HepG2 (cell line): ENCODE measurements at regions not wholly inside any gene's neighbourhood (a gene's known extent, or its start where the extent isn't known, plus 50 kb on each side); places are given as distances from the start of the nearest gene placed in this dataset.

ENCODE experiments used
- ATAC-seq: fragments of 200-7000 bp; cut with Tn5 transposase; 3 replicates; pipeline ENCODE4 v1.9.1; 2020; ENCODE audit warnings: mild to moderate bottlenecking, moderate library complexity
- BruUV-seq: library from RNA; stranded (reverse); fragments of 400-500 nt; replicated peaks from 2 replicates; lab custom pipeline; 2021; lab: Mats Ljungman, UMichigan
- CTCF ChIA-PET: fragments of 300-600 bp; formaldehyde crosslinking; extraction: SDS; loops from one replicate; lab custom pipeline; 2021; ENCODE audit warnings: low total read pairs, inconsistent platforms, low intra/inter-chr PET ratio; lab: Yijun Ruan, JAX
- POLR2A ChIA-PET: fragments of 350-600 bp; sonication (Branson Sonifier 250); formaldehyde crosslinking; loops from one replicate; lab custom pipeline; 2020; ENCODE audit warnings: antibody characterized with exemption, inconsistent platforms; lab: Yijun Ruan, JAX
- DNase-seq: peaks from one replicate; pipeline ENCODE4 v3.0.0-alpha.2; 2015; ENCODE audit warnings: low spot score
- FAIRE-seq: peaks from 3 replicates; lab custom pipeline; 2011; peaks lifted over from hg19 to GRCh38; lab: Jason Lieb, UNC
- H2AFZ ChIP-seq: one replicate; pipeline ENCODE4 v1.6.1; 2011; ENCODE audit warnings: low read length, inconsistent platforms
- H3K27ac ChIP-seq: fragments of 300-600 bp; 3 replicates; pipeline ENCODE4 v1.8.0; 2011; ENCODE audit warnings: mixed run types, mild to moderate bottlenecking, mixed read lengths, low read length, inconsistent platforms; ENCODE audit not compliant: insufficient read depth; ENCODE audit errors: extremely low read length
- H3K27me3 ChIP-seq, 2 experiments: fragments of 200-600 bp in 1 of 2; 2 replicates in 1 of 2; 3 replicates in 1 of 2; pipeline versions ENCODE4 v1.6.0 to v1.8.0; 2011; ENCODE audit warnings: low read length in 2 of 2, mild to moderate bottlenecking in 2 of 2, moderate library complexity in 2 of 2, inconsistent platforms in 1 of 2; ENCODE audit not compliant: insufficient read depth in 2 of 2, control insufficient read depth in 1 of 2
- H3K36me3 ChIP-seq, 2 experiments: fragments of 200-600 bp in 1 of 2; replicated peaks in 1 of 2; 2 replicates in 1 of 2; 3 replicates in 1 of 2; pipeline versions ENCODE4 v1.5.1 to v1.8.0; 2011; ENCODE audit warnings: low read length in 2 of 2, inconsistent platforms in 1 of 2; ENCODE audit not compliant: insufficient read depth in 2 of 2, control insufficient read depth in 1 of 2
- H3K4me1 ChIP-seq: 2 replicates; pipeline ENCODE4 v1.5.1; 2012; ENCODE audit warnings: low read length, inconsistent platforms; ENCODE audit not compliant: insufficient read depth
- H3K4me2 ChIP-seq: 2 replicates; pipeline ENCODE4 v1.6.0; 2011; ENCODE audit warnings: low read depth, low read length, inconsistent platforms
- H3K4me3 ChIP-seq, 3 experiments: fragments of 200-600 bp in 1 of 3; sonication (generic), shearing (Covaris generic) in 1 of 3; replicated peaks in 1 of 3; 2 replicates each; pipeline ENCODE4 v1.5.1; 2011 to 2016; ENCODE audit warnings: low read length in 3 of 3, inconsistent platforms in 2 of 3, low read depth in 2 of 3, mild to moderate bottlenecking in 2 of 3, control low read depth in 1 of 3, mixed read lengths in 1 of 3; ENCODE audit not compliant: insufficient read depth in 1 of 3
- H3K79me2 ChIP-seq: one replicate; pipeline ENCODE4 v1.6.1; 2011; ENCODE audit warnings: low read length, inconsistent platforms; ENCODE audit not compliant: insufficient read depth
- H3K9ac ChIP-seq: 2 replicates; pipeline ENCODE4 v1.6.0; 2011; ENCODE audit warnings: mild to moderate bottlenecking, low read depth, low read length, inconsistent platforms; ENCODE audit not compliant: insufficient read depth
- H3K9me3 ChIP-seq: 2 replicates; pipeline ENCODE4 v1.5.1; 2012; ENCODE audit warnings: mild to moderate bottlenecking, low read length
- H4K20me1 ChIP-seq: 2 replicates; pipeline ENCODE4 v1.6.0; 2011; ENCODE audit warnings: inconsistent platforms, mild to moderate bottlenecking, low read length, moderate library complexity; ENCODE audit not compliant: insufficient read depth
- HDAC2 ChIP-seq: sonication (generic); formaldehyde crosslinking; IDR thresholded peaks from 2 replicates; pipeline ENCODE4 v1.4.0; 2020; ENCODE audit warnings: missing genetic modification reagents
- IRF9 ChIP-seq: sonication (generic); formaldehyde crosslinking; IDR thresholded peaks from 2 replicates; pipeline ENCODE4 v1.8.0; 2022; ENCODE audit warnings: missing genetic modification reagents, mild to moderate bottlenecking, borderline replicate concordance
- MED8 ChIP-seq: sonication (generic); formaldehyde crosslinking; IDR thresholded peaks from 2 replicates; pipeline ENCODE4 v1.8.1; 2023; ENCODE audit warnings: mild to moderate bottlenecking, missing genetic modification reagents; ENCODE audit not compliant: insufficient replicate concordance
- PREB ChIP-seq: sonication (generic); formaldehyde crosslinking; IDR thresholded peaks from 2 replicates; pipeline ENCODE4 v1.4.0; 2020; ENCODE audit warnings: missing genetic modification reagents
- RERE ChIP-seq: IDR thresholded peaks from 2 replicates; pipeline ENCODE4 v1.6.1; 2016; ENCODE audit warnings: low read depth, missing genetic modification reagents, missing compliant biosample characterization
- YEATS2 ChIP-seq: sonication (generic); formaldehyde crosslinking; IDR thresholded peaks from 2 replicates; pipeline ENCODE4 v1.4.0; 2020; ENCODE audit warnings: missing genetic modification reagents, borderline replicate concordance
- ZNF614 ChIP-seq: IDR thresholded peaks from 2 replicates; pipeline ENCODE4 v1.6.1; 2018; ENCODE audit warnings: missing biosample characterization, missing genetic modification reagents, inconsistent platforms, borderline replicate concordance
- ZNF703 ChIP-seq: sonication (generic); formaldehyde crosslinking; IDR thresholded peaks from 2 replicates; pipeline ENCODE4 v1.5.1; 2020; ENCODE audit warnings: missing genetic modification reagents, mild to moderate bottlenecking, moderate library complexity, borderline replicate concordance
- ZSCAN12 ChIP-seq: sonication (generic); formaldehyde crosslinking; IDR thresholded peaks from 2 replicates; pipeline ENCODE4 v1.9.0; 2021; ENCODE audit warnings: mild to moderate bottlenecking, missing genetic modification reagents
- WGBS: methylation state at CpG from one replicate; pipeline ENCODE4 v1.1.6; 2017; ENCODE audit warnings: low lambda C conversion rate; 5-methylcytosine and 5-hydroxymethylcytosine counted together
- in situ Hi-C: cut with HindIII; loops from 2 replicates; pipeline ENCODE4 v1.10.0; 2017; ENCODE audit warnings: low pct_unique_long_range_greater_than_20kb; ENCODE audit not compliant: extremely low pct_ligation_motif_present
- intact Hi-C: fragments of 100-400 bp; cut with micrococcal nuclease; formaldehyde crosslinking; loops from one replicate; pipeline ENCODE4 v1.10.0; 2022; ENCODE audit not compliant: unreplicated experiment

GRCh38 chr21:38956521-38956855 is 150.8 kb downstream of the ETS2 start:
- intact Hi-C loops (no loop called here), in situ Hi-C loops (no loop called here)
- DNase-seq (no peak), FAIRE-seq (no peak), ATAC-seq (no peak)
- Histone ChIP-seq H3K4me1 (peaks cover 74% of the 10 kb centered on the region), H3K79me2 (no peaks in the 10 kb centered on the region), H3K36me3 (no peaks in the 10 kb centered on the region), H3K4me3 (no peak overlapping the region), H2AFZ (no peak overlapping the region), H3K4me2 (no peak overlapping the region), H3K27me3 (no peaks in the 10 kb centered on the region), H3K27ac (no peak overlapping the region), H4K20me1 (no peaks in the 10 kb centered on the region), H3K9me3 (no peaks in the 10 kb centered on the region), H3K9ac (no peak overlapping the region)
- TF ChIP-seq ZNF614 (CRISPR knock-in tag) (no peak), ZSCAN12 (no peak), YEATS2 (CRISPR knock-in tag) (no peak), RERE (CRISPR knock-in tag) (no peak), MED8 (CRISPR knock-in tag) (no peak), ZNF703 (CRISPR knock-in tag) (no peak), IRF9 (no peak), PREB (no peak), HDAC2 (CRISPR knock-in tag) (no peak)
- POLR2A ChIA-PET, result interaction anchor here (1.2 to 1.4 kb wide), 3 partner anchors 9 to 139 kb away, joined by 3 to 5 read pairs (median 4); no protein-coding TSS in a partner anchor
- no TSS peak for BruUV-seq
- 69% methylated on average over 5 of the region's 5 CpGs for WGBS
- CTCF ChIA-PET, result no interaction called here
